HL-60 (cell line): ENCODE measurements at regions not wholly inside any gene's neighbourhood (a gene's known extent, or its start where the extent isn't known, plus 50 kb on each side); places are given as distances from the start of the nearest gene placed in this dataset.

Experiments
- DNase-seq, 2 experiments: peaks; one replicate each; pipeline ENCODE4 v3.0.0-alpha.2; 2010 to 2020; ENCODE audit warnings: low read depth in 1 of 2, low spot score in 1 of 2
- H3K27ac ChIP-seq: fragments of 250-450 bp; sonication (Bioruptor Pico); replicated peaks from 2 replicates; pipeline ENCODE4 v1.5.1; 2020; ENCODE audit warnings: mild to moderate bottlenecking, moderate library complexity
- H3K27me3 ChIP-seq: fragments of 250-450 bp; sonication (Bioruptor Pico); 2 replicates; pipeline ENCODE4 v1.5.1; 2021; ENCODE audit warnings: mild to moderate bottlenecking, moderate library complexity; ENCODE audit not compliant: insufficient read depth, poor library complexity, severe bottlenecking
- H3K4me3 ChIP-seq: replicated peaks from 2 replicates; pipeline ENCODE4 v1.5.1; 2011; ENCODE audit warnings: mild to moderate bottlenecking, control low read depth, low read length; ENCODE audit not compliant: insufficient read depth
- CTCF ChIP-seq: IDR thresholded peaks from one replicate; pipeline ENCODE4 v1.5.1; 2011; ENCODE audit warnings: low read length, control low read depth, inconsistent platforms; ENCODE audit not compliant: insufficient read depth
- GABPA ChIP-seq: IDR thresholded peaks from 2 replicates; pipeline ENCODE4 v1.6.1; 2012; ENCODE audit warnings: low read depth
- POLR2AphosphoS5 ChIP-seq: IDR thresholded peaks from 2 replicates; pipeline ENCODE4 v1.6.1; 2012; ENCODE audit warnings: low read depth
- REST ChIP-seq: IDR thresholded peaks from 2 replicates; pipeline ENCODE4 v1.6.1; 2012; ENCODE audit warnings: low read depth; ENCODE audit not compliant: insufficient replicate concordance
- SPI1 ChIP-seq: IDR thresholded peaks from 2 replicates; pipeline ENCODE4 v1.6.1; 2012; ENCODE audit warnings: low read depth, mild to moderate bottlenecking, borderline replicate concordance

DNA sequence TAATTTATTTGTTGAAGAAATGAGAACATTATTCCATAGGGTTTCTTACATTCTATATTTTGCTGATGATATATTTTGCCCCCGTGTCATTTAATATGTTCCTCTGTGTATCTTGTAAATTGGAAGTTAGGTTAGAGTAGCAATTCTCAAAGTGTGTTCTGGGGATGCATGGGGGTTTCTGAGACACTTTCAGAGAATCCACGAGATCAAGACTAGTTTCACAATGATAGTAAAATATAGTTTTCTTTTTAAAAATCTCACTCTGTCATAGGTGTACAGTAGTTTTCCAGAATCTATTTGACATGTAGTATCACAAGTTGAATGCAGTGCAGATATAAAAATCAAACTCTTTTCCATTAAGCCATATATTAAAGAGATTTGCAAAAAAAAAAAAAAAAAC lies 488.6 kb upstream of the SGCD start:
- TF ChIP-seq POLR2AphosphoS5 (no peak), CTCF (no peak), REST (no peak), GABPA (no peak), SPI1 (no peak)
- H3K27ac ChIP-seq, result no peak overlapping the region
- no peak overlapping the region for H3K4me3 ChIP-seq
- H3K27me3 ChIP-seq, result no peaks in the 10 kb centered on the region
- DNase-seq, result no peak

DNA sequence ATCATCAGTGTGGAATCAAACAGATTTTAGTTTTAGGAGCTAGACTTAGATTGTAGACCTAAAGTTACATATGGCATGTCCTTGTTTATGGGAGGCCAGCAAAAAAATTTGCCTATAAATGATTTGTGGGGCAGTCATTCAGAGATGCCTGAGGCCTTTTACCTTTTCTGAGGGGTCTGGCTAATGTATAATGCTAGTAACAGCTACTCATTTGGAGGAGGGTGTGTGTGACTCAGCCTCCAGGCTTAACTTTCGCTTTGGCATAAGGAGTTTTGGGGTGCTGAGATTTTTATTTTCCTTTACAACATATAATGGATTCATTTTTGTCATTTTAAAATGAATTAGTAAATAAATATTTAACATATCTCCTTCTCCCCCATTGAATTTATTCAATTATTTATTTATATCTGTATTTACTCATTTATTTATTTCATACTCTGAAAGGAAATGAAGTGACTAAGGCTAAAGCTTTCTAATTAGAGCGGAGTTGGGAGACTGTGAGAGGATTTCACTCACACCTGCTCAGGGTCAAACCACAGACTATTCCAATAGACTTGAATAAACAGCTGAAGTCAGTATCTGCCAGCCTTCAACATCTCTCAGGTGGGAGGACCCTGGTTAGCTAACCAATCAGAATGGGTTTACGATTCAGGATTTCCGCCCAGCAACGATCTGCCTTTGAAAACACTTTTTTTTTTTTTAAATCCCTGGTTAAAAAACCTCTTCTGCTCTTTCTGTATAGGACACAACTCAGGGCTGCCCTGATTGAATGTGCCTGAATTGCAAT lies 487.5 kb upstream of the SGCD start:
- no peak for TF ChIP-seq REST
- TF ChIP-seq CTCF, result no peak
- TF ChIP-seq SPI1, result no peak
- TF ChIP-seq POLR2AphosphoS5, result no peak
- no peak for TF ChIP-seq GABPA
- Histone ChIP-seq H3K4me3 (no peak overlapping the region), H3K27ac (no peak overlapping the region), H3K27me3 (no peaks in the 10 kb centered on the region)
- DNase-seq, result no peak

DNA sequence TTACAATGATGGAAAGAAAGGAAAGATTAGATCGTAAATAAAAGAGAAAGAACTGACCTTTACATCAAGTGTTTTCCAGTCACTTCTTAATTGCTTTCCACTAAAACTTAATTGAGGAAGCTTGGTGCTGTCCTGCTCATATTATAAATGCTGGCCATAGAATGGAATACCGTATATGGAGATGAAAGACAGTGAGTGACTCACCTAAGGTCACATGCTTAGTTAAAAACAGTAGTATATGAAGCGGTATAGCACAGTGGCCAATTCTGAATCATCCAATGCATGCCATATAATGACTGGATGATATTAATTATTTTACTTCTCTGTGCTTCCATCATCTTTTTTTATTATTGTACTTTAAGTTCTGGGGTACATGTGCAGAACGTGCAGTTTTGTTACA lies 482.4 kb upstream of the SGCD start:
- Histone ChIP-seq H3K27me3 (no peaks in the 10 kb centered on the region), H3K4me3 (no peak overlapping the region), H3K27ac (no peak overlapping the region)
- TF ChIP-seq SPI1 (no peak), CTCF (no peak)
- DNase-seq, result no peak

GRCh38 chr5:155850370-155850769 lies 476.6 kb upstream of the SGCD start:
- TF ChIP-seq GABPA, result no peak
- TF ChIP-seq SPI1, result no peak
- no peak for TF ChIP-seq CTCF
- no peak for TF ChIP-seq POLR2AphosphoS5
- no peak for TF ChIP-seq REST
- DNase-seq, result no peak
- Histone ChIP-seq H3K27ac (no peak overlapping the region), H3K27me3 (no peaks in the 10 kb centered on the region), H3K4me3 (no peak overlapping the region)
